Hepatocyte (in vitro differentiated cells): ENCODE measurements at regions not wholly inside any gene's neighbourhood (a gene's known extent, or its start where the extent isn't known, plus 50 kb on each side); places are given as distances from the start of the nearest gene placed in this dataset.

Experiments used
- EZH2 ChIP-seq: fragments of 200-600 bp; sonication (generic); IDR thresholded peaks from 2 replicates; pipeline ENCODE4 v1.6.1; 2016; ENCODE audit warnings: antibody characterized with exemption, mild to moderate bottlenecking, borderline replicate concordance
- EZH2phosphoT487 ChIP-seq: fragments of 200-600 bp; sonication (generic); IDR thresholded peaks from one replicate; pipeline ENCODE4 v1.6.1; 2018; ENCODE audit warnings: antibody characterized with exemption, mild to moderate bottlenecking, low read depth, moderate library complexity; ENCODE audit not compliant: unreplicated experiment, severe bottlenecking
- TF ChIP-seq, protein P1 (sequence below): fragments of 200-600 bp; sonication (generic); IDR thresholded peaks from 2 replicates; pipeline ENCODE4 v1.5.1; 2016; ENCODE audit warnings: antibody characterized with exemption, mild to moderate bottlenecking; ENCODE audit not compliant: poor library complexity

DNA sequence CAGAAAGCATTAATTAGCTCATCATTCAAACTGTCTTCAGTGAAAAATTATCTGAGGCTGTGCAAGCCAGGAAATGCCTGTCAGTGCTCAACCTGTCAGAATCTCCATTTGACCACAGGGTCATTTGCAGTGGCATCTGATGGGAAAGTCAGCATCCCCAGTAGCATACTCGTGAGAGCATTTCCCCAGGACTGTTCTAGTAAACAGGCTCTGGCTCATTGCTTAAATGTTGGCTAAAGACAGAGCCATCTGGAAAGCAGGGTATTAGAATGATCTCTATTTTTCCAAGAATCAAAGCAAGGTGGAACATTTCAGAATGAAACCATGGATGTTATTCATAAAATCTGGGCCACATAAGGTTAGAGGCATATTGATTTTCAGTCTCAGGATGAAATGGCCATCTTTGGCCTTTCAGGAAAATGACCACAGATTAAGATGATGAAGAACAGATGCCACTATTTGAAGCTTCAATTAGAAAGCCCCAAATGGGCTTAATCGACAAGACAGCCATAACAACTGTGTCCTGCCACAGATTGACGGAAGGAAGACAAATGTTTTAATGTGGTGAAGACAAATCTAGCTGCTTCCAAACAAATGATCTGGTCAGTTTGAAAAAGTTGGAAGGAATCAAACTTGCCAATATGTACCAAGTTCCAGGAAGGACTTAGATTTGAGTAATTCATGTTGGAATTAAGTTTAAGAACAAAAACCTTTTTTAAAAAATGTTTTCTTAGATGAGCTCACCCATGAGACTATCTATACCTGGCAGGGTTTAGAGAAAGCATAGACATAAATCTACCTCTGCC lies 94.0 kb upstream of the FAR2 start:
- TF ChIP-seq, protein P1, sequence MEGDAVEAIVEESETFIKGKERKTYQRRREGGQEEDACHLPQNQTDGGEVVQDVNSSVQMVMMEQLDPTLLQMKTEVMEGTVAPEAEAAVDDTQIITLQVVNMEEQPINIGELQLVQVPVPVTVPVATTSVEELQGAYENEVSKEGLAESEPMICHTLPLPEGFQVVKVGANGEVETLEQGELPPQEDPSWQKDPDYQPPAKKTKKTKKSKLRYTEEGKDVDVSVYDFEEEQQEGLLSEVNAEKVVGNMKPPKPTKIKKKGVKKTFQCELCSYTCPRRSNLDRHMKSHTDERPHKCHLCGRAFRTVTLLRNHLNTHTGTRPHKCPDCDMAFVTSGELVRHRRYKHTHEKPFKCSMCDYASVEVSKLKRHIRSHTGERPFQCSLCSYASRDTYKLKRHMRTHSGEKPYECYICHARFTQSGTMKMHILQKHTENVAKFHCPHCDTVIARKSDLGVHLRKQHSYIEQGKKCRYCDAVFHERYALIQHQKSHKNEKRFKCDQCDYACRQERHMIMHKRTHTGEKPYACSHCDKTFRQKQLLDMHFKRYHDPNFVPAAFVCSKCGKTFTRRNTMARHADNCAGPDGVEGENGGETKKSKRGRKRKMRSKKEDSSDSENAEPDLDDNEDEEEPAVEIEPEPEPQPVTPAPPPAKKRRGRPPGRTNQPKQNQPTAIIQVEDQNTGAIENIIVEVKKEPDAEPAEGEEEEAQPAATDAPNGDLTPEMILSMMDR: no peak
- TF ChIP-seq EZH2phosphoT487 (no peak), EZH2 (no peak)
